HepG2 (cell line): ENCODE measurements at regions not wholly inside any gene's neighbourhood (a gene's known extent, or its start where the extent isn't known, plus 50 kb on each side); places are given as distances from the start of the nearest gene placed in this dataset.

ENCODE experiments used
- ATAC-seq: fragments of 200-7000 bp; cut with Tn5 transposase; 3 replicates; pipeline ENCODE4 v1.9.1; 2020; ENCODE audit warnings: mild to moderate bottlenecking, moderate library complexity
- BruUV-seq: library from RNA; stranded (reverse); fragments of 400-500 nt; replicated peaks from 2 replicates; lab custom pipeline; 2021; lab: Mats Ljungman, UMichigan
- CTCF ChIA-PET: fragments of 300-600 bp; formaldehyde crosslinking; extraction: SDS; loops from one replicate; lab custom pipeline; 2021; ENCODE audit warnings: low total read pairs, inconsistent platforms, low intra/inter-chr PET ratio; lab: Yijun Ruan, JAX
- POLR2A ChIA-PET: fragments of 350-600 bp; sonication (Branson Sonifier 250); formaldehyde crosslinking; loops from one replicate; lab custom pipeline; 2020; ENCODE audit warnings: antibody characterized with exemption, inconsistent platforms; lab: Yijun Ruan, JAX
- DNase-seq: peaks from one replicate; pipeline ENCODE4 v3.0.0-alpha.2; 2015; ENCODE audit warnings: low spot score
- FAIRE-seq: peaks from 3 replicates; lab custom pipeline; 2011; peaks lifted over from hg19 to GRCh38; lab: Jason Lieb, UNC
- H2AFZ ChIP-seq: one replicate; pipeline ENCODE4 v1.6.1; 2011; ENCODE audit warnings: low read length, inconsistent platforms
- H3K27ac ChIP-seq: fragments of 300-600 bp; 3 replicates; pipeline ENCODE4 v1.8.0; 2011; ENCODE audit warnings: mixed run types, mild to moderate bottlenecking, mixed read lengths, low read length, inconsistent platforms; ENCODE audit not compliant: insufficient read depth; ENCODE audit errors: extremely low read length
- H3K27me3 ChIP-seq, 2 experiments: fragments of 200-600 bp in 1 of 2; 2 replicates in 1 of 2; 3 replicates in 1 of 2; pipeline versions ENCODE4 v1.6.0 to v1.8.0; 2011; ENCODE audit warnings: low read length in 2 of 2, mild to moderate bottlenecking in 2 of 2, moderate library complexity in 2 of 2, inconsistent platforms in 1 of 2; ENCODE audit not compliant: insufficient read depth in 2 of 2, control insufficient read depth in 1 of 2
- H3K36me3 ChIP-seq, 2 experiments: fragments of 200-600 bp in 1 of 2; replicated peaks in 1 of 2; 2 replicates in 1 of 2; 3 replicates in 1 of 2; pipeline versions ENCODE4 v1.5.1 to v1.8.0; 2011; ENCODE audit warnings: low read length in 2 of 2, inconsistent platforms in 1 of 2; ENCODE audit not compliant: insufficient read depth in 2 of 2, control insufficient read depth in 1 of 2
- H3K4me1 ChIP-seq: 2 replicates; pipeline ENCODE4 v1.5.1; 2012; ENCODE audit warnings: low read length, inconsistent platforms; ENCODE audit not compliant: insufficient read depth
- H3K4me2 ChIP-seq: 2 replicates; pipeline ENCODE4 v1.6.0; 2011; ENCODE audit warnings: low read depth, low read length, inconsistent platforms
- H3K4me3 ChIP-seq, 3 experiments: fragments of 200-600 bp in 1 of 3; sonication (generic), shearing (Covaris generic) in 1 of 3; replicated peaks in 1 of 3; 2 replicates each; pipeline ENCODE4 v1.5.1; 2011 to 2016; ENCODE audit warnings: low read length in 3 of 3, inconsistent platforms in 2 of 3, low read depth in 2 of 3, mild to moderate bottlenecking in 2 of 3, control low read depth in 1 of 3, mixed read lengths in 1 of 3; ENCODE audit not compliant: insufficient read depth in 1 of 3
- H3K79me2 ChIP-seq: one replicate; pipeline ENCODE4 v1.6.1; 2011; ENCODE audit warnings: low read length, inconsistent platforms; ENCODE audit not compliant: insufficient read depth
- H3K9ac ChIP-seq: 2 replicates; pipeline ENCODE4 v1.6.0; 2011; ENCODE audit warnings: mild to moderate bottlenecking, low read depth, low read length, inconsistent platforms; ENCODE audit not compliant: insufficient read depth
- H3K9me3 ChIP-seq: 2 replicates; pipeline ENCODE4 v1.5.1; 2012; ENCODE audit warnings: mild to moderate bottlenecking, low read length
- H4K20me1 ChIP-seq: 2 replicates; pipeline ENCODE4 v1.6.0; 2011; ENCODE audit warnings: inconsistent platforms, mild to moderate bottlenecking, low read length, moderate library complexity; ENCODE audit not compliant: insufficient read depth
- CBFB ChIP-seq: sonication (generic); formaldehyde crosslinking; IDR thresholded peaks from 2 replicates; pipeline ENCODE4 v1.4.0; 2020; ENCODE audit warnings: missing genetic modification reagents
- HOXD1 ChIP-seq: sonication (generic); formaldehyde crosslinking; IDR thresholded peaks from 2 replicates; pipeline ENCODE4 v1.5.0; 2020; ENCODE audit warnings: missing genetic modification reagents
- JARID2 ChIP-seq: sonication (generic); formaldehyde crosslinking; IDR thresholded peaks from 2 replicates; pipeline ENCODE4 v1.8.1; 2023; ENCODE audit warnings: missing genetic modification reagents, inconsistent platforms; ENCODE audit not compliant: insufficient replicate concordance
- MIER2 ChIP-seq: IDR thresholded peaks from 2 replicates; pipeline ENCODE4 v1.6.1; 2016; ENCODE audit warnings: missing biosample characterization, missing genetic modification reagents
- NFATC3 ChIP-seq: sonication (generic); formaldehyde crosslinking; IDR thresholded peaks from 2 replicates; pipeline ENCODE4 v1.5.1; 2020; ENCODE audit warnings: mild to moderate bottlenecking, missing genetic modification reagents
- SRY ChIP-seq: sonication (generic); formaldehyde crosslinking; IDR thresholded peaks from 2 replicates; pipeline ENCODE4 v1.8.0; 2022; ENCODE audit warnings: mild to moderate bottlenecking, missing genetic modification reagents
- TAF1 ChIP-seq: sonication (generic); formaldehyde crosslinking; IDR thresholded peaks from 2 replicates; pipeline ENCODE4 v1.4.0; 2020; ENCODE audit warnings: missing genetic modification reagents
- THAP11 ChIP-seq: IDR thresholded peaks from 2 replicates; pipeline ENCODE4 v1.6.1; 2016; ENCODE audit warnings: missing biosample characterization, missing genetic modification reagents
- TMF1 ChIP-seq: sonication (generic); formaldehyde crosslinking; IDR thresholded peaks from 2 replicates; pipeline ENCODE4 v1.8.1; 2022; ENCODE audit warnings: low read depth, missing genetic modification reagents
- ZFAT ChIP-seq: sonication (generic); formaldehyde crosslinking; conservative IDR thresholded peaks from 2 replicates; pipeline ENCODE4 v1.8.1; 2023; ENCODE audit warnings: missing genetic modification reagents, inconsistent platforms
- ZNF343 ChIP-seq: sonication (generic); formaldehyde crosslinking; IDR thresholded peaks from 2 replicates; pipeline ENCODE4 v1.4.0; 2020; ENCODE audit warnings: mild to moderate bottlenecking, missing genetic modification reagents
- ZNF441 ChIP-seq: sonication (generic); formaldehyde crosslinking; IDR thresholded peaks from 2 replicates; pipeline ENCODE4 v1.7.0; 2021; ENCODE audit warnings: missing genetic modification reagents, borderline replicate concordance
- ZNF484 ChIP-seq: sonication (generic); formaldehyde crosslinking; IDR thresholded peaks from 2 replicates; pipeline ENCODE4 v1.5.1; 2020; ENCODE audit warnings: mild to moderate bottlenecking, low read depth, missing genetic modification reagents, borderline replicate concordance
- ZNF496 ChIP-seq: sonication (generic); formaldehyde crosslinking; IDR thresholded peaks from 2 replicates; pipeline ENCODE4 v1.8.1; 2023; ENCODE audit warnings: mild to moderate bottlenecking, moderate library complexity, missing genetic modification reagents; ENCODE audit not compliant: insufficient replicate concordance
- ZNF547 ChIP-seq: sonication (generic); formaldehyde crosslinking; IDR thresholded peaks from 2 replicates; pipeline ENCODE4 v1.5.1; 2020; ENCODE audit warnings: mild to moderate bottlenecking, missing genetic modification reagents
- ZNF891 ChIP-seq: sonication (generic); formaldehyde crosslinking; IDR thresholded peaks from 2 replicates; pipeline ENCODE4 v1.5.0; 2020; ENCODE audit warnings: mild to moderate bottlenecking, missing genetic modification reagents
- WGBS: methylation state at CpG from one replicate; pipeline ENCODE4 v1.1.6; 2017; ENCODE audit warnings: low lambda C conversion rate; 5-methylcytosine and 5-hydroxymethylcytosine counted together
- in situ Hi-C: cut with HindIII; loops from 2 replicates; pipeline ENCODE4 v1.10.0; 2017; ENCODE audit warnings: low pct_unique_long_range_greater_than_20kb; ENCODE audit not compliant: extremely low pct_ligation_motif_present
- intact Hi-C: fragments of 100-400 bp; cut with micrococcal nuclease; formaldehyde crosslinking; loops from one replicate; pipeline ENCODE4 v1.10.0; 2022; ENCODE audit not compliant: unreplicated experiment
- TF ChIP-seq, protein P1 (sequence below): sonication (generic); formaldehyde crosslinking; IDR thresholded peaks from 2 replicates; pipeline ENCODE4 v1.4.0; 2020; ENCODE audit warnings: missing genetic modification reagents
- TF ChIP-seq, protein P2 (sequence below): sonication (generic); formaldehyde crosslinking; IDR thresholded peaks from 2 replicates; pipeline ENCODE4 v1.4.0; 2020; ENCODE audit warnings: mild to moderate bottlenecking, missing genetic modification reagents
- TF ChIP-seq, protein P3 (sequence below): sonication (generic); formaldehyde crosslinking; conservative IDR thresholded peaks from 2 replicates; pipeline ENCODE4 v1.8.0; 2022; ENCODE audit warnings: low read depth, missing genetic modification reagents

- TF ChIP-seq, protein P1, sequence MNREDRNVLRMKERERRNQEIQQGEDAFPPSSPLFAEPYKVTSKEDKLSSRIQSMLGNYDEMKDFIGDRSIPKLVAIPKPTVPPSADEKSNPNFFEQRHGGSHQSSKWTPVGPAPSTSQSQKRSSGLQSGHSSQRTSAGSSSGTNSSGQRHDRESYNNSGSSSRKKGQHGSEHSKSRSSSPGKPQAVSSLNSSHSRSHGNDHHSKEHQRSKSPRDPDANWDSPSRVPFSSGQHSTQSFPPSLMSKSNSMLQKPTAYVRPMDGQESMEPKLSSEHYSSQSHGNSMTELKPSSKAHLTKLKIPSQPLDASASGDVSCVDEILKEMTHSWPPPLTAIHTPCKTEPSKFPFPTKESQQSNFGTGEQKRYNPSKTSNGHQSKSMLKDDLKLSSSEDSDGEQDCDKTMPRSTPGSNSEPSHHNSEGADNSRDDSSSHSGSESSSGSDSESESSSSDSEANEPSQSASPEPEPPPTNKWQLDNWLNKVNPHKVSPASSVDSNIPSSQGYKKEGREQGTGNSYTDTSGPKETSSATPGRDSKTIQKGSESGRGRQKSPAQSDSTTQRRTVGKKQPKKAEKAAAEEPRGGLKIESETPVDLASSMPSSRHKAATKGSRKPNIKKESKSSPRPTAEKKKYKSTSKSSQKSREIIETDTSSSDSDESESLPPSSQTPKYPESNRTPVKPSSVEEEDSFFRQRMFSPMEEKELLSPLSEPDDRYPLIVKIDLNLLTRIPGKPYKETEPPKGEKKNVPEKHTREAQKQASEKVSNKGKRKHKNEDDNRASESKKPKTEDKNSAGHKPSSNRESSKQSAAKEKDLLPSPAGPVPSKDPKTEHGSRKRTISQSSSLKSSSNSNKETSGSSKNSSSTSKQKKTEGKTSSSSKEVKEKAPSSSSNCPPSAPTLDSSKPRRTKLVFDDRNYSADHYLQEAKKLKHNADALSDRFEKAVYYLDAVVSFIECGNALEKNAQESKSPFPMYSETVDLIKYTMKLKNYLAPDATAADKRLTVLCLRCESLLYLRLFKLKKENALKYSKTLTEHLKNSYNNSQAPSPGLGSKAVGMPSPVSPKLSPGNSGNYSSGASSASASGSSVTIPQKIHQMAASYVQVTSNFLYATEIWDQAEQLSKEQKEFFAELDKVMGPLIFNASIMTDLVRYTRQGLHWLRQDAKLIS, result no peak
- no peak for TF ChIP-seq TAF1
- no peak for TF ChIP-seq SRY (CRISPR knock-in tag)
- TF ChIP-seq, protein P2, sequence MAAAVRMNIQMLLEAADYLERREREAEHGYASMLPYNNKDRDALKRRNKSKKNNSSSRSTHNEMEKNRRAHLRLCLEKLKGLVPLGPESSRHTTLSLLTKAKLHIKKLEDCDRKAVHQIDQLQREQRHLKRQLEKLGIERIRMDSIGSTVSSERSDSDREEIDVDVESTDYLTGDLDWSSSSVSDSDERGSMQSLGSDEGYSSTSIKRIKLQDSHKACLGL, result no peak
- TF ChIP-seq TMF1 (CRISPR knock-in tag), result no peak
- TF ChIP-seq ZNF343 (CRISPR knock-in tag), result no peak
- TF ChIP-seq CBFB (CRISPR knock-in tag), result no peak
- no peak for TF ChIP-seq THAP11 (CRISPR knock-in tag)
- TF ChIP-seq MIER2 (CRISPR knock-in tag), result no peak
- no peak for TF ChIP-seq HOXD1 (CRISPR knock-in tag)
Measured at GRCh38 chr4:175309041-175309440, 390.9 kb downstream of the ADAM29 start (continued).

GRCh38 chr4:175325230-175325629, 407.1 kb downstream of the ADAM29 start:
- Histone ChIP-seq H3K36me3 (no peaks in the 10 kb centered on the region), H3K4me2 (no peak overlapping the region), H3K4me3 (no peak overlapping the region), H3K27me3 (no peaks in the 10 kb centered on the region), H3K4me1 (no peaks in the 10 kb centered on the region), H2AFZ (no peak overlapping the region), H3K9me3 (peaks cover 41% of the 10 kb centered on the region), H3K27ac (no peak overlapping the region), H3K79me2 (no peaks in the 10 kb centered on the region), H4K20me1 (no peaks in the 10 kb centered on the region), H3K9ac (no peak overlapping the region)
- no peak for FAIRE-seq
- ChIA-PET POLR2A (no interaction called here), CTCF (no interaction called here)
- no peak for ATAC-seq
- WGBS, result 55% methylated on average over 5 of the region's 5 CpGs
- in situ Hi-C loops, result no loop called here
- DNase-seq, result no peak
- intact Hi-C loops, result no loop called here
- BruUV-seq, result no TSS peak
- TF ChIP-seq ZNF484 (CRISPR knock-in tag), result no peak
- no peak for TF ChIP-seq ZNF441 (CRISPR knock-in tag)
- TF ChIP-seq ZNF891 (CRISPR knock-in tag), result no peak
- no peak for TF ChIP-seq ZNF547 (CRISPR knock-in tag)
- no peak for TF ChIP-seq NFATC3 (CRISPR knock-in tag)
- no peak for TF ChIP-seq ZFAT (CRISPR knock-in tag)
- no peak for TF ChIP-seq JARID2 (CRISPR knock-in tag)
- TF ChIP-seq ZNF496 (CRISPR knock-in tag), result no peak
- TF ChIP-seq, protein P3, sequence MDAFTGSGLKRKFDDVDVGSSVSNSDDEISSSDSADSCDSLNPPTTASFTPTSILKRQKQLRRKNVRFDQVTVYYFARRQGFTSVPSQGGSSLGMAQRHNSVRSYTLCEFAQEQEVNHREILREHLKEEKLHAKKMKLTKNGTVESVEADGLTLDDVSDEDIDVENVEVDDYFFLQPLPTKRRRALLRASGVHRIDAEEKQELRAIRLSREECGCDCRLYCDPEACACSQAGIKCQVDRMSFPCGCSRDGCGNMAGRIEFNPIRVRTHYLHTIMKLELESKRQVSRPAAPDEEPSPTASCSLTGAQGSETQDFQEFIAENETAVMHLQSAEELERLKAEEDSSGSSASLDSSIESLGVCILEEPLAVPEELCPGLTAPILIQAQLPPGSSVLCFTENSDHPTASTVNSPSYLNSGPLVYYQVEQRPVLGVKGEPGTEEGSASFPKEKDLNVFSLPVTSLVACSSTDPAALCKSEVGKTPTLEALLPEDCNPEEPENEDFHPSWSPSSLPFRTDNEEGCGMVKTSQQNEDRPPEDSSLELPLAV (CRISPR knock-in tag), result no peak
